ENCODE measurements at regions not wholly inside any gene's neighbourhood (a gene's known extent, or its start where the extent isn't known, plus 50 kb on each side); places are given as distances from the start of the nearest gene placed in this dataset.
"Not testable (repeated sequence)": the region's sequence is repeated elsewhere in the genome, so short reads cannot be mapped to it uniquely, and the experiment has no call there.

DNA sequence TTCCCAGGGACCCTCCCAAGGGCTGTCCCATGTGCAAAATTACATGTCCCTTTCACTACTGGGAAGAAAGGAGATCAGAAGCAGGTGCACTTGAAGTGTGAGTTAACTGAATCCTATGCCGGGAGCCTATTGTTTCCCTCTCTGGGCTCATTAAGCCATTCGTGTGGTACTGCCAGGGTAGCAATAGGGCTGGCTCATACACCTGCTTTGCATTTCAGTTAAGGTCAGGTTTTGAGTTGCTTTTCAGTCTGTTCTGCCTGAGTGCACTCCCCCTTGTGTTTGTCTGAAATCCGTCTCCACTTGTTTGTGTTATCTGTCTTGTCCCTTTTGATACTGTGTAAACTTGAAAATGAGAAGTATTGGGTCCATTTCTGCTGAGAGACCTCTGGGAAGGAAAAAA lies 1232.6 kb upstream of the NRXN1 start:
- Histone ChIP-seq H3K9me3 (ENCODE audit: control insufficient read depth, low read depth, low read length) (no peaks in the 10 kb centered on the region), H3K27me3 (ENCODE audit: control insufficient read depth, insufficient read depth, low read length) (no peaks in the 10 kb centered on the region), H3K4me1 (ENCODE audit: control insufficient read depth, insufficient read depth, low read length) (no peaks in the 10 kb centered on the region), H3K4me3 (ENCODE audit: low read length) (no peak overlapping the region), H3K27ac (ENCODE audit: low read length) (no peak overlapping the region), H3K36me3 (ENCODE audit: control insufficient read depth, insufficient read depth, low read length) (no peaks in the 10 kb centered on the region)
- no CpG with 5 or more reads among the region's 3 CpGs for WGBS (ENCODE audit: insufficient coverage, low lambda C conversion rate)
- DNase-seq: no peak

DNA sequence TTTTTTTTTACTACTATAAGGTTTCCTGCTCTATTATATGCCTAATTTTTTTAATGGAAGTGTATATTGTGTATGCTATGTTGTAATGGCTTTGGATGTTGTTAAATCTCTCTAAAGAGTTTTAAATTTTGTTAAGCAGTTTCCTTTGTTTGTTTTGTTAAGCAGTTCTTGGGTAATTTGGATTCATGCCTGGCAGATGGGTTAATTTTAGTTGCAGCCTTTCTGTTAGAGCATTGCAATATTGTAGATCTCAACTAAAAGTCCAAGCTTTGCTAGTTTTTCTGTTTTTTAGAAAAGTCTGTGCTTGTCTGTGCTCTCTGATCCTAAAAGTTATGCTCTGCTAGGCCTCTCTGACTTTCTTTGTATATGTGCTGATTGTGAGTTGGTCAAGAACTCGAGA lies 1229.0 kb upstream of the NRXN1 start:
- no peaks in the 10 kb centered on the region for H3K9me3 ChIP-seq (ENCODE audit: control insufficient read depth, low read depth, low read length)
- no peak overlapping the region for H3K4me3 ChIP-seq (ENCODE audit: low read length)
- no peaks in the 10 kb centered on the region for H3K4me1 ChIP-seq (ENCODE audit: control insufficient read depth, insufficient read depth, low read length)
- no CpG with 5 or more reads among the region's 1 CpG for WGBS (ENCODE audit: insufficient coverage, low lambda C conversion rate)
- DNase-seq: no peak
- no peaks in the 10 kb centered on the region for H3K36me3 ChIP-seq (ENCODE audit: control insufficient read depth, insufficient read depth, low read length)
- H3K27ac ChIP-seq (ENCODE audit: low read length): no peak overlapping the region
- no peaks in the 10 kb centered on the region for H3K27me3 ChIP-seq (ENCODE audit: control insufficient read depth, insufficient read depth, low read length)

DNA sequence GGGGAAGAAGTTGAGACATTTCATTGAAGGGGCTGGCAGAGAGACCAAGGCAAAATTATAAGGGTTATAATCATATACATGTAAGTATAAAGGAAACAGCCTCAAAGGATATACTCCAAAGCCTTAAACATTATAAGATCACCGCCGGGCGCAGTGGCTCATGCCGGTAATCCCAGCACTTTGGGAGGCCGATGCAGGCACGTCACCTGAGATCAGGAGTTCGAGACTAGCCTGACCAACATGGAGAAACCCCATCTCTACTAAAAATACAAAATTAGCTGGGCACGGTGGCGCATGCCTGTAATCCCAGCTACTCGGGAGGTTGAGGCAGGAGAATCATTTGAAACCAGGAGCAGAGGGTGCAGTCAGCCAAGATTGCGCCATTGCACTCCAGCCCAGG lies 1227.0 kb upstream of the NRXN1 start:
- H3K36me3 ChIP-seq (ENCODE audit: control insufficient read depth, insufficient read depth, low read length); H3K9me3 ChIP-seq (ENCODE audit: control insufficient read depth, low read depth, low read length); H3K27ac ChIP-seq (ENCODE audit: low read length); H3K4me1 ChIP-seq (ENCODE audit: control insufficient read depth, insufficient read depth, low read length); H3K4me3 ChIP-seq (ENCODE audit: low read length); H3K27me3 ChIP-seq (ENCODE audit: control insufficient read depth, insufficient read depth, low read length); DNase-seq: not testable (repeated sequence)
- no CpG with 5 or more reads among the region's 11 CpGs for WGBS (ENCODE audit: insufficient coverage, low lambda C conversion rate)

DNA sequence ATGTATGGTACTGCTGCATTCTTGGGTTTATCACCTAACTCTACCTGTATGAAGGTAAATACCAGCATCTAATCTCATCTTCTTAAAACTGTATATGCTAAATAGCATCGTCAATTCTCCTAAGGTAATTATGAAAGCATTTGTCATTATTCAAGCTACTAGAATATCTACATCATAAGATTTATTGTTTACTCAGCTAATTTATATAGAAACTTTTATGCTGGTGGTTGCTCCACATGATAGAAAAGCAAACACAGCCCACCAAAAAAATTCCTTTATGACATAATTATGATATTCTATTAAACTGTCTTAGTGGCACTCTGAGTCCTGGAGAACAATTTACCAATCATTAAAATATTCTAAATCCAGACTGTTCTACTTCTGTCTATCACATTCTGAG lies 1226.1 kb upstream of the NRXN1 start:
- Histone ChIP-seq H3K36me3 (ENCODE audit: control insufficient read depth, insufficient read depth, low read length) (no peaks in the 10 kb centered on the region), H3K9me3 (ENCODE audit: control insufficient read depth, low read depth, low read length) (no peaks in the 10 kb centered on the region), H3K4me1 (ENCODE audit: control insufficient read depth, insufficient read depth, low read length) (no peaks in the 10 kb centered on the region), H3K27ac (ENCODE audit: low read length) (no peak overlapping the region), H3K27me3 (ENCODE audit: control insufficient read depth, insufficient read depth, low read length) (no peaks in the 10 kb centered on the region), H3K4me3 (ENCODE audit: low read length) (no peak overlapping the region)
- no peak for DNase-seq
- no CpG with 5 or more reads among the region's 1 CpG for WGBS (ENCODE audit: insufficient coverage, low lambda C conversion rate)

DNA sequence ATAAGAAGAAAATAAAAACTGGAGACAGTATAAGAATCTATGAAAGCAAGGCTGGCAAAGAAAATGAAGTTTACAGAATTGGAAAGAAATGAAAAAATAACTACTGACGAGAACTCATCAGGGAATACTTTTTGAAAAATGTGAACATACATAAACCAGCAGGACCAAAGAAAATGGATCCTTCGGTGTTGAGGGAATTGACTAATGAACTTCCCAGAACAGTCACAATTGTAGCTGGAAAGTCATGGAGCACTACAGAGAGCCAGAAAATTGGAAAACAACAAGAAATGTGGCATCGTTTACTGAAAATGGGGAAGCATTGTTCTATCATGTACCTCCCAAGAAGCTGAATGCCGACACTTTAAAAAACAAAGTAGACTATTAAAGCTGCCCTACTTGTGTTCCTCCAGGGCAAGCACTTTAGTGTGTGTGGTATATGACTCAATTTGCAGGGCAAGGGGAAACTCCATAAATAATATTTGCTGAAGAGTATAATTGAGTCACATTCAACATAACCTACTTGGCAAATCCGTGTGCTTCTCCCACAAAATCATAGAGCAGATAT lies 1221.6 kb upstream of the NRXN1 start:
- Histone ChIP-seq H3K27ac (ENCODE audit: low read length) (no peak overlapping the region), H3K4me3 (ENCODE audit: low read length) (no peak overlapping the region), H3K36me3 (ENCODE audit: control insufficient read depth, insufficient read depth, low read length) (no peaks in the 10 kb centered on the region), H3K4me1 (ENCODE audit: control insufficient read depth, insufficient read depth, low read length) (no peaks in the 10 kb centered on the region), H3K9me3 (ENCODE audit: control insufficient read depth, low read depth, low read length) (no peaks in the 10 kb centered on the region), H3K27me3 (ENCODE audit: control insufficient read depth, insufficient read depth, low read length) (no peaks in the 10 kb centered on the region)
- 100% methylated on average over 2 of the region's 5 CpGs for WGBS (ENCODE audit: insufficient coverage, low lambda C conversion rate)
- DNase-seq: no peak

DNA sequence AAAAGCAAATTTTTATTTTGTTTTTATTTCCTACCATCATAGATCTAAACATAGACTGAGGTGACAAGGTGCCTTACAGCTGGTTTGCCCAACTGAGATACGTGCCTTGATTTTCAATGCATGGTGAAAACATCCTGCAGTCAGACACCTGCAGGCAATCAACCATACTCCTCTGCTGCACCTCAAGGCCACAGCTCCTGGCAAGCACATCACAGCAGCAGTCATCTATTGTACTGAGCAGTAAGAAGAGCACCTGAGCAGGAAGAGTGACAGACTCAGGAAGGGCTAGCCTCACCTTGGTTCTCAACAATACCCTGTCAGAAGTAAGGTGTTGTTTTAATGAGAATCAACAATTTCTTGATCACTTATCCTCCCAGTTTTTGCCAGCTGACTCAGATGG lies 1206.8 kb upstream of the NRXN1 start:
- no peaks in the 10 kb centered on the region for H3K36me3 ChIP-seq (ENCODE audit: control insufficient read depth, insufficient read depth, low read length)
- no peak overlapping the region for H3K27ac ChIP-seq (ENCODE audit: low read length)
- no peak for DNase-seq
- no peak overlapping the region for H3K4me3 ChIP-seq (ENCODE audit: low read length)
- no peaks in the 10 kb centered on the region for H3K27me3 ChIP-seq (ENCODE audit: control insufficient read depth, insufficient read depth, low read length)
- WGBS (ENCODE audit: insufficient coverage, low lambda C conversion rate): no CpG with 5 or more reads among the region's 1 CpG
- H3K4me1 ChIP-seq (ENCODE audit: control insufficient read depth, insufficient read depth, low read length): no peaks in the 10 kb centered on the region
- no peaks in the 10 kb centered on the region for H3K9me3 ChIP-seq (ENCODE audit: control insufficient read depth, low read depth, low read length)

DNA sequence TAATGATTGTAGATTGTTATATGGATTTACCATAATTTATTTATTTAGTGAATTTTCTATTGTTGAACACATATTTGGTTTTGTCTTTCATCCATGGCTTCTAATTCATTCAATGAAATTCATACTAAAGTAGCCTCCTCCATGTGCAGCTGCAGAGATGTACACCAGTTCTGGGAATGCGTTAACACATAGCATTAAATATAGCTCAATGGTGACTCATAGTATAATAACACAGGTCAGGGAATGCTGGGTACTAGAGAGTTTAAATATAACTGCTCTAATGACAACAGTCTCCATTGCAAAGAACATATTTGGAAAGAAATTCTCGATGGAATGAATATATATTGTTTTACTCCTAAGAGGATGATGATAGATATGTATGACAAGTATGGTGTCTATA lies 1190.2 kb upstream of the NRXN1 start:
- WGBS (ENCODE audit: insufficient coverage, low lambda C conversion rate): no CpG with 5 or more reads among the region's 2 CpGs
- Histone ChIP-seq H3K36me3 (ENCODE audit: control insufficient read depth, insufficient read depth, low read length) (no peaks in the 10 kb centered on the region), H3K4me1 (ENCODE audit: control insufficient read depth, insufficient read depth, low read length) (no peaks in the 10 kb centered on the region), H3K4me3 (ENCODE audit: low read length) (no peak overlapping the region), H3K27me3 (ENCODE audit: control insufficient read depth, insufficient read depth, low read length) (no peaks in the 10 kb centered on the region), H3K27ac (ENCODE audit: low read length) (no peak overlapping the region), H3K9me3 (ENCODE audit: control insufficient read depth, low read depth, low read length) (no peaks in the 10 kb centered on the region)
- DNase-seq: no peak

DNA sequence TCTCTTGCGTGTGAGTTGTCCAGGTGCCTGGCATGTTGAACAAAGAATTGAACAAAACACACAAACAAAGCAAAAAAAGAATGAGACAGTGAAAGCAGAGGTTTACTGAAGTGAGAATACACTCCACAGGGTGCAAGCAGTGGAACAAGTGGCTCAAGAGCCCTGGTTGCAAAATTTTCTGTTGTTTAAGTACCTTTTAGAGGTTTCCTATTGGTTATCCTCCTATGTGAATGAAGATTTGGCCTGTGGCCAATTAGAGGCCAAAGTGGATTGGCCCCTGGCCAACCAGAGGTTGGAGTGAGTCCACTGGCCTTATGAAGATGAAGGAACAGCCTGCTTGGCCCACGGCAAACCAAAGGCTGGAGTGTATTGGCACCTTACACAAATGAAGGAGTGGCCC lies 1188.5 kb upstream of the NRXN1 start:
- Histone ChIP-seq H3K36me3 (ENCODE audit: control insufficient read depth, insufficient read depth, low read length) (no peaks in the 10 kb centered on the region), H3K9me3 (ENCODE audit: control insufficient read depth, low read depth, low read length) (no peaks in the 10 kb centered on the region), H3K4me3 (ENCODE audit: low read length) (no peak overlapping the region), H3K27ac (ENCODE audit: low read length) (no peak overlapping the region), H3K27me3 (ENCODE audit: control insufficient read depth, insufficient read depth, low read length) (no peaks in the 10 kb centered on the region), H3K4me1 (ENCODE audit: control insufficient read depth, insufficient read depth, low read length) (no peaks in the 10 kb centered on the region)
- WGBS (ENCODE audit: insufficient coverage, low lambda C conversion rate): 100% methylated on average over 1 of the region's 2 CpGs
- DNase-seq: no peak

DNA sequence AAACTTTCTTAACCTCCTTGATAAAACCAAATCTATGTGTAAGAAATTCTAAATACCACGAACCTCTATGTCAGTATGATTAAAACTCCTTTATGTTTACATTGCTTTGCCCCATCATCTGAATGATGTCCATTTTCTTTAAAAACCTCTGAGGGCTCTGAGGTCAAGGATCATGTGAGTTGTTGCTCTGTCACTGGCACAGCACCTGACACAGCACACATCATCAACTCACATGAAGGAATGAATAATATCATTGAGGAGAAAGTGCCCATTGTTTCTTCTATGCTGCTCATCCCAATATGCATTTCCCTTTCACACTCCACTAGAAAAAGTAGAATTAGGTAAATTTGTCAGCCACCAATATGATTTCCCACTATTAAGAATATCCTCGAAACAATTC lies 1178.7 kb upstream of the NRXN1 start:
- Histone ChIP-seq H3K4me1 (ENCODE audit: control insufficient read depth, insufficient read depth, low read length) (no peaks in the 10 kb centered on the region), H3K36me3 (ENCODE audit: control insufficient read depth, insufficient read depth, low read length) (no peaks in the 10 kb centered on the region), H3K27me3 (ENCODE audit: control insufficient read depth, insufficient read depth, low read length) (no peaks in the 10 kb centered on the region), H3K27ac (ENCODE audit: low read length) (no peak overlapping the region), H3K9me3 (ENCODE audit: control insufficient read depth, low read depth, low read length) (no peaks in the 10 kb centered on the region), H3K4me3 (ENCODE audit: low read length) (no peak overlapping the region)
- no peak for DNase-seq
- WGBS (ENCODE audit: insufficient coverage, low lambda C conversion rate): 100% methylated on average over 1 of the region's 2 CpGs

DNA sequence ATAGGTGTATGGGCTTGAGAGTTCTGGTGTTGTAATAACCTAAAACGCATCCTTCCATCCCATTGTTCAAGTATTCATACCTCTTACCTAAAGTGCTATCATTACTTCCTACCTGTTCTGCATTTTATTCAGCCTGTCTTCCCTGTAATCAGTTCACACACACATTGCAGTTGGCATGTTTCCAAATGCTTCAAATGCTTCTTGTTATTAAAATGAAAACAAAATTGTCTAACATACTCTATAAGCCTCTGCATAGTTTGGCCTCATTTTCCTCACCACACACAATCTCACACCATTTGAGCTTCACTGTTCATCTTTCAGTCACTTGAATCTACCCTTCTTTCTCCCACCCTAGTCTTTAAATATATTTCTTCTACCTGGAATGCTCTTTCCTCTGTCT lies 1178.2 kb upstream of the NRXN1 start:
- Histone ChIP-seq H3K36me3 (ENCODE audit: control insufficient read depth, insufficient read depth, low read length) (no peaks in the 10 kb centered on the region), H3K4me1 (ENCODE audit: control insufficient read depth, insufficient read depth, low read length) (no peaks in the 10 kb centered on the region), H3K27ac (ENCODE audit: low read length) (no peak overlapping the region), H3K27me3 (ENCODE audit: control insufficient read depth, insufficient read depth, low read length) (no peaks in the 10 kb centered on the region), H3K9me3 (ENCODE audit: control insufficient read depth, low read depth, low read length) (no peaks in the 10 kb centered on the region), H3K4me3 (ENCODE audit: low read length) (no peak overlapping the region)
- no peak for DNase-seq
- no CpG with 5 or more reads among the region's 1 CpG for WGBS (ENCODE audit: insufficient coverage, low lambda C conversion rate)

DNA sequence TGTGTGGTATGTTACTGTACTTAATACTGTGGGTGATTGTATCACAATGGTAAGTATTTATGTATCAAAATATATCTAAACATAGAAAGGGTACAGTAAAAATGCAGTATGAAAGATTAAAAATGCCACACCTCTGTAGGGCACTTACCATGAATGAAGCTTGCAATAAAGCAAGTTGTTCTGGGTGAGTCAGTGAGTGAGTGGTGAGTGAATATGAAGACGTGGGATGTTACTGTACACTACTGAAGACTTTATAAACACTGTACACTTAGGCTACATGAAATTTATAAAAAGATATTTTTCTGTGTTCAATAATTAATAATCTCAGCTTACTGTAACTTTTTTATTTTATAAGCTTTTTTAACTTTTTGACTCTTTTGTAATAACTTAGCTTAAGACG lies 1162.4 kb upstream of the NRXN1 start:
- Histone ChIP-seq H3K4me1 (ENCODE audit: control insufficient read depth, insufficient read depth, low read length) (no peaks in the 10 kb centered on the region), H3K9me3 (ENCODE audit: control insufficient read depth, low read depth, low read length) (no peaks in the 10 kb centered on the region), H3K27ac (ENCODE audit: low read length) (no peak overlapping the region), H3K36me3 (ENCODE audit: control insufficient read depth, insufficient read depth, low read length) (no peaks in the 10 kb centered on the region), H3K4me3 (ENCODE audit: low read length) (no peak overlapping the region), H3K27me3 (ENCODE audit: control insufficient read depth, insufficient read depth, low read length) (no peaks in the 10 kb centered on the region)
- no peak for DNase-seq
- WGBS (ENCODE audit: insufficient coverage, low lambda C conversion rate): 80% methylated on average over 2 of the region's 2 CpGs

All from large intestine (tissue), 3 donors.